GM18499 (cell line): ENCODE measurements at regions not wholly inside any gene's neighbourhood (a gene's known extent, or its start where the extent isn't known, plus 50 kb on each side); places are given as distances from the start of the nearest gene placed in this dataset.

Source experiments
- ATAC-seq: cut with Tn5 transposase; IDR thresholded peaks from one replicate; pipeline ENCODE4 v1.9.1; 2021; ENCODE audit warnings: moderate number of reproducible peaks; ENCODE audit not compliant: insufficient read depth, unreplicated experiment

DNA sequence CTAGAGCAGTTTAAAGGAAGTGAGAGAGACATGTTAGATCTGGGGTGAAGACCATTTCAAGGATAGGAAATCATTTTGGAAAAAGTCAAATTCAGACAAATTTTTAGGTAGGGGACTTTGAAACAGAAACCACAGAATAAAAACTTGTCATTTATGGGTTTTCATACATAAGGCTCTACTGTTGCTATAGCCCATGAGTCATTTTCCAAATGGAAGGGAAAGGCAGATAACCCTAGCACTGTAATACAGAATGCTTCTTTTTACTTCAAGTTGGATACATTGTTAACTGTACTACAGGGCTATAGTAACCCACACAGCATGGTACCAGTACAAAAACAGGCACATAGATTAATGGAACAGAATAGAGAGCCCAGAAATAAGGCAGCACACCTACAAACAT is 455.4 kb downstream of the EBF1 start:
- ATAC-seq = no peak

- ATAC-seq = no peak
Observed at GRCh38 chr5:158643840-158644239, 455.9 kb downstream of the EBF1 start.

DNA sequence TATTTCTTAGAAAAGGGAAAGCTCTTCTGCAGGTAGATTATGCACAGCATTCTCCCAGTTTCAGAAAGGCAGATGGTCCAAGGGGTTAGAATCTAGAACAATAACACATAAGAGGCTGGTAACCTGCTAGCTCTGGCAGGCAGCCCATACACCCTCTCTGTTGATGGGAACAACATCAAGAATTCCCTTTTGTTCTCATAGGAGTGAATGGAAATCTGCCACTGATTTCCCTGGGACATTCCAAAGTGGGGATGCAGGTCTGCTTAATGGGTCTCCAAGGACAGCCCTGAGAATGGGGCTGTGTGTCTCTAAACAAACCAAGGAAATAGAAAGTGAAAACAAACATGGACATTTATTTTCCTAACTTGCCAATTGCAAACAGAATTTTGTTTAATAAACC is 456.8 kb downstream of the EBF1 start:
- ATAC-seq = no peak

GRCh38 chr5:158641016-158641415 is 458.7 kb downstream of the EBF1 start:
- no peak for ATAC-seq

- no peak for ATAC-seq
Observed at GRCh38 chr5:158640593-158640980, 459.1 kb downstream of the EBF1 start.

DNA sequence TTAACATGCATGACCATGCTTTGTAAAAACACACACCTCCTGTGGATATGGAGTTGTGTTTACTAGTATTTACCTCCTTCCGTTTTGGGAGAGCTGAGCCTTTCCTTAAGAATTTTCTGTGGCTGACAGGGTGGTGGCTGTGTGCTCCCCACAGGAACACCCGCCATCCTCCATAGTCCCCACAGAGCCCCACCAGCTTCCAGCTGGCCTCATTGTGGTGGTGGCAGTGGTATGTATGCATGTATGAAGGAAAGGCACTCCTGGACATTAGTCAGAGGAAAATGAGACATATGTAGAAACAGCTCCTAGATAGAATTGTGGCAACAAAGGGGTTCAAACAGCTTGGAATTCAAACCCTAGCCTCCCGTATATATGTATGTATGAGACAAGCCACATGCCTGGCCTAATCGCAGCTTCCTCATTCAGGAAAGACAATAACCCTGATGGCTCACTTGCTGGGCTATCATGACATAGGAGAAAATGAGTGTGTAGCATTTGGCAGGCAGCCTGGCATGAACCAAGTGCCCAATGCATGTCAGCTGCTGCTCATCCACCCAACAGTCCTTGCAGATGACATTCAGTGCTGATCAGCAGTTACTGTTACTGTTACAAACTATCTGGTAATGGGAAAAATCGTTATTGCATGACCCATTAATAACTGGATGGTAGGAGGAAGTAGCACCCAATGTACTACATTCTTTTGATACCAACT is 459.7 kb downstream of the EBF1 start:
- ATAC-seq = no peak

DNA sequence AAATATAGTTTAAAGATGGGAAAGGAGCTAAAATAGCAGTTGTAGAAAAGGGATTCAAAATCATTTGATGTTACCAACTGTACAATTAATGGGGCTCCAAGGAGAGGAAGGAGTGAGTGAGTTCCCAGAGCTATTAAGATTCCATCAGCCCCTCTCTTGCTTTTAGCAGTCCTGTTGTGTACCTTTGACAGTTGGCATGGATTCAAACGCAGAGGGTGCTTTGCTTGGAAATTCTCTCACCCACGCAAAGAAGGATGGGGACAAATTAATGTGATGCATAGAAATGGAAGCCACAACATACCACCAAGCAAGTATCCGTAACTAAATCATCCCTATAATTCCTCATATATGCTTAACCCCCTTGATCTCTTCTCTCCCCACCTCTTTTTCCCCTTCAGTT is 461.3 kb downstream of the EBF1 start:
- no peak for ATAC-seq

- no peak for ATAC-seq
Observed at GRCh38 chr5:158637039-158637438, 462.7 kb downstream of the EBF1 start.

GRCh38 chr5:158635565-158635964 is 464.2 kb downstream of the EBF1 start:
- ATAC-seq = no peak

- ATAC-seq = no peak
Observed at GRCh38 chr5:158634714-158635113, 465.0 kb downstream of the EBF1 start.

DNA sequence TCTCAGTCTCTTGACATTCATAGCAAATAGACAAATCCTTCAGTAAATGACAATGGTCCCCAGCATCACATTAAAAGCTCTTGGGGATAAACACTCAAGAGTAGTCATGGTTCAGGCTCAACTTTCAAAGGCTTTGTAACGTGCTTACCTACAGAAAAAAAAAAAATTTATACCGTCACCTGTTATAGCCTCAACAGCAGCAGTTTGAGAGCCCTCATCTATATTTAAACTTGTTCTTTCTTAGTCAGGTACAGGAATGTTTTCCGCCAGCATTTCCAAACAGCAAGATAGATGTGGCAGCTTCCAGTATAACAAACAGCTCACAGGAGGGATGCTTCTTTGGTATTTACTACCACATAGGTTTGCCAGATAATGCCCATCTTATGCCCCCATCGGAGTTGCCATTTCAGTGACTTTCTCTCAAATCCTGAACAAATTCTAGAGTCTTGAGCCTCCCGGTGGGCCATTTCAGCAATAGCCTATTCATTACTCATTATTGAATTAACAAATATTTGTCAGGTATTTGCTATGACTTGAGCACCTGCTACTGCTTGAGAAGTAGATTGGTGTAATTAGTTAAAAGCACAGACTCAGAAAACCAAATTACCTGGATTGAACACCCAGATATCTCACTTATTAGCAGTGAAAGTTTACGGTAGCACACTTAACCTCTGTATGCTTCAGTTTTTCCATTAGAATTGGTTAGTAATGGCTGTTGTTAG is 470.0 kb downstream of the EBF1 start:
- no peak for ATAC-seq

GRCh38 chr5:158626718-158627117 is 473.0 kb downstream of the EBF1 start:
- ATAC-seq = no peak

DNA sequence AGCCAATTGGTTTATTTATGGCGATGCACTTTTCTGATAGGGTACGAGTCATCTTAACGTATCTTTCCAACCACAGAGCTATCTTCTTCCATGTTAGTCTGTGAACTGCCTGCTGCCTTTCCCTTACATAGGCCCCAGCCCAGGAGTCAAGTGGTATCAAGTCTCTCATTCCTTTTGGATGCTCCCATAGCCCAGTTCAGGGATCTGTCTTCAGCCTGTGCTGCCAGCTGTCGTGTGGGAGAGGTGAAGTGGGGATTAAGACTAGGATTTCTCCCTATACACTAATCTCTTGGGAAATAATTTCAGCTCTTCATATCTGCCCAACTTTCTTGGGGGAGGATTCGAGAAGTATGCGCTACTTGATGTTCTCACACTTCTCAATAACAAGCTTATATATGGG is 475.7 kb downstream of the EBF1 start:
- ATAC-seq = no peak

DNA sequence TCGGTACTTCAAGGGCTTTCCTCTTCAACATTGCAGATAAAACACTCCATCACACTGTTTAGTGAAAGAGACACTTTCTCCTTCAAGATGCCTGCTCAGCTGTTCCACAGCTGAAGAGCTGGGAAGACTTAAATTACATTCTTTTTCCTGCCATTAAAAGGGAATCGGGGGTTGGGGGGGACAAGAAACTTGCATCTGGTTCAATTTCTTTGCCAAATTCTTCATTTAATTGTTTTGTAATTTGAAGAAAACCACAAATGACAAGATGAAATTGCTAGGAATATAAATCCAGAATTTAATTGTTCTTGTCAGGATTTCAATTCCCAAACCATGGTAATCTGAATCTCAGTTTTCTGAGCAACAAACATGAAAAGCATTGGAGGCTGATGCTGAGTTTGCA is 478.3 kb downstream of the EBF1 start:
- no peak for ATAC-seq

DNA sequence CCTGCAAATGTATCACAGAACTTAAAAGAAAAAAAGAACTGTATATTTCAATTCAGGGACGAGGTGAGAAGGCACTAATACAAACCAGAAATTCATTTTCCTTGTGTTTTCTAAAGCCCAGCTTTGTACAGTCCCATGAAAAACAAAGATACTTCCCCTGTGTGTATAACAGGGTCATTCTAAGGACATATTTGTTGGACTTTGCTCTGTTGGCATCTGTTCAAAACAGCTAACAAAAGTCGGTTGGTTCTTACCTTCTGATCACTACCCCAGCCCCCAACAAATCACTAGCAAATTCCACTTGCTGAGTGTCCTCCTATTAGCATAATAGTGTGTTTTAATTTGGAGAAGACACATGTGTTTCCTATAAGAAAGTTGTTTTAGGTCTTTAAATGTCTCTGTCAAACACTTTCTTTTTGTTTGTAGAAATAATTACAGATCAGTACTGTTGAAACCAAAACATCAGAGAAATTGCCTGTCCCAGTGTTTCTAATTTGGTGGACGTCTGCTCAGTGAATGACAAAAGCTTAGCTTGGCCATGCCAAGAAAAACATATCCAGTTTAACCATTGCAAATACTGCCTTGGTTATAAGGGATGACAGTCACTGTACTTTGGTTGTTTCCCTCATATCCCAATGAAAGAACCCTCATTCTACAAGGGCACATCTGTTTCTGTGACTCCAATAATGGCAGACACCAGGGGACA is 480.5 kb downstream of the EBF1 start:
- ATAC-seq = no peak

DNA sequence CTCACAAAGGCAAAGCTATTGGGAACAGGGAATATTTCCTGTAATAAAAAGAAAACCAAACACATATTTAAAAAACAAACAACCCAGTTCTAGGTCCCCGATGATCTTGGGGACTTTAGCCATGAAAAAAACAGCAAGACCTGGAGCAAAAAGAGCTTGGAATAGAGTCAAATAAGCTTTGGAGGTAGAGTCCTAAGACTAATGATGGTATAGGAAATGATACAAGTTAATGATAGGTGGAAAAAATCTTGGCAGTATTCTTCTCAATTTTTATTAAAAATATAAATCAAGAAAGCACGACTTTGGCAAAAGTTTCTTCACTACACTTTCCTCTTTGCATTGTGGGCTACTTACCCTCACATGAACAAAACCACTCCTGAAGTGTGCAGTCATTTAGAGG is 481.5 kb downstream of the EBF1 start:
- no peak for ATAC-seq

- ATAC-seq = no peak
Observed at GRCh38 chr5:158616707-158617106, 483.0 kb downstream of the EBF1 start.

DNA sequence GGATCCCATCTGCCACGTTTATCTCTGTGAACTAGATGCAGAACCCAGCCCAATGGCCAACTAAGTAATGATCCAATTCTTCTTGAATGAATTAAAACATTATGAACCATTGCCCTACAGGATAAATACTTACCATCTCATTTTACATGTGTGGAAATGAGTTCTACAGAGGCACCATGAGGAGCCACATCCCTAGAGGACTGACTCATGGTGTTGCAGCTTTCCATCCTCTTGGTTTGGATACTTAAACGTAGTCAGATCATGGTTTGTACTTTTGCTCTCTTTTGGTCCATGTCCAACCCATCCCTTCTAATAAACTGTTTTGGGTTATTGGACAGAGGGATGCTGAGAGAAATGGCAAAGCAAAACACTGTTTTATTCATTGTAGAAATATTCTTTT is 484.8 kb downstream of the EBF1 start:
- no peak for ATAC-seq

DNA sequence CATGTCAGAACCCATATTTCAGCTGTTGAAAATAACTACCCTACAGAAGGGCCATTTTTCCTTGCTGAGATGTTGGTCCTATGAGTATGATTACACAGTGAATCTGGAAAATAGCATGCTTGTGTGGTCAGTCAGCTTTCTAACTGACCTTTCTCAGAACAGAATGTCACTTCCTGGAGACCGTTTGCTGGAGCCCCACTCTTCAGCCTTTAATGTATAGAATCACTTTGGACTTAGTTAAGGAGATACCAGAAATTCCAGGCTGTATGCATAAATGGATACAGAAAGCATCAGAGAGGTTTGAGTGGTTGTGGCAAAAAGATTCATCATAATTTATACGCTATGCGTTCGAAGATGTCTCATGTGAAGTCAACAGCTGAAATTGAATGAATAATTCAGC is 488.1 kb downstream of the EBF1 start:
- no peak for ATAC-seq

GRCh38 chr5:158610051-158610415 is 489.7 kb downstream of the EBF1 start:
- no peak for ATAC-seq

- no peak for ATAC-seq
Observed at GRCh38 chr5:158609333-158610050, 490.2 kb downstream of the EBF1 start.
